ENCODE measurements at regions not wholly inside any gene's neighbourhood (a gene's known extent, or its start where the extent isn't known, plus 50 kb on each side); places are given as distances from the start of the nearest gene placed in this dataset.

- DNase-seq (ENCODE audit: low spot score), result no peak
- no peak for ATAC-seq (ENCODE audit: insufficient number of reproducible peaks, low FRiP score, low read depth)
- H3K4me3 ChIP-seq, result no peak overlapping the region
- H3K9me3 ChIP-seq, result no peaks in the 10 kb centered on the region
- TF ChIP-seq, protein P1, sequence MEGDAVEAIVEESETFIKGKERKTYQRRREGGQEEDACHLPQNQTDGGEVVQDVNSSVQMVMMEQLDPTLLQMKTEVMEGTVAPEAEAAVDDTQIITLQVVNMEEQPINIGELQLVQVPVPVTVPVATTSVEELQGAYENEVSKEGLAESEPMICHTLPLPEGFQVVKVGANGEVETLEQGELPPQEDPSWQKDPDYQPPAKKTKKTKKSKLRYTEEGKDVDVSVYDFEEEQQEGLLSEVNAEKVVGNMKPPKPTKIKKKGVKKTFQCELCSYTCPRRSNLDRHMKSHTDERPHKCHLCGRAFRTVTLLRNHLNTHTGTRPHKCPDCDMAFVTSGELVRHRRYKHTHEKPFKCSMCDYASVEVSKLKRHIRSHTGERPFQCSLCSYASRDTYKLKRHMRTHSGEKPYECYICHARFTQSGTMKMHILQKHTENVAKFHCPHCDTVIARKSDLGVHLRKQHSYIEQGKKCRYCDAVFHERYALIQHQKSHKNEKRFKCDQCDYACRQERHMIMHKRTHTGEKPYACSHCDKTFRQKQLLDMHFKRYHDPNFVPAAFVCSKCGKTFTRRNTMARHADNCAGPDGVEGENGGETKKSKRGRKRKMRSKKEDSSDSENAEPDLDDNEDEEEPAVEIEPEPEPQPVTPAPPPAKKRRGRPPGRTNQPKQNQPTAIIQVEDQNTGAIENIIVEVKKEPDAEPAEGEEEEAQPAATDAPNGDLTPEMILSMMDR (IDR thresholded peaks at IDR 0.05), result no peak
- H3K36me3 ChIP-seq, result no peaks in the 10 kb centered on the region
- H3K27ac ChIP-seq, result no peak overlapping the region
- H3K27me3 ChIP-seq (replicated peaks; ENCODE audit: insufficient read depth), result no peaks in the 10 kb centered on the region
- H3K4me1 ChIP-seq (ENCODE audit: control insufficient read depth in 1 of 2, low read depth in 2 of 2), result peaks cover 0 to 2% of the 10 kb centered on the region in 2 donors
These were observed 67.1 kb upstream of the HS3ST1 start for GRCh38 chr4:11495818-11496217.

- DNase-seq (ENCODE audit: low spot score) (no peak), ATAC-seq (ENCODE audit: insufficient number of reproducible peaks, low FRiP score, low read depth) (no peak)
- Histone ChIP-seq H3K27ac (no peak overlapping the region), H3K9me3 (no peaks in the 10 kb centered on the region), H3K27me3 (replicated peaks; ENCODE audit: insufficient read depth) (no peaks in the 10 kb centered on the region), H3K4me3 (no peak overlapping the region), H3K4me1 (ENCODE audit: control insufficient read depth in 1 of 2, low read depth in 2 of 2) (peaks cover 0 to 2% of the 10 kb centered on the region in 2 donors), H3K36me3 (no peaks in the 10 kb centered on the region)
- TF ChIP-seq, protein P1 (IDR thresholded peaks at IDR 0.05), result no peak
These were observed 66.6 kb upstream of the HS3ST1 start for GRCh38 chr4:11495291-11495690.

GRCh38 chr4:11494232-11494631, 65.5 kb upstream of the HS3ST1 start:
- H3K9me3 ChIP-seq, result no peaks in the 10 kb centered on the region

DNA sequence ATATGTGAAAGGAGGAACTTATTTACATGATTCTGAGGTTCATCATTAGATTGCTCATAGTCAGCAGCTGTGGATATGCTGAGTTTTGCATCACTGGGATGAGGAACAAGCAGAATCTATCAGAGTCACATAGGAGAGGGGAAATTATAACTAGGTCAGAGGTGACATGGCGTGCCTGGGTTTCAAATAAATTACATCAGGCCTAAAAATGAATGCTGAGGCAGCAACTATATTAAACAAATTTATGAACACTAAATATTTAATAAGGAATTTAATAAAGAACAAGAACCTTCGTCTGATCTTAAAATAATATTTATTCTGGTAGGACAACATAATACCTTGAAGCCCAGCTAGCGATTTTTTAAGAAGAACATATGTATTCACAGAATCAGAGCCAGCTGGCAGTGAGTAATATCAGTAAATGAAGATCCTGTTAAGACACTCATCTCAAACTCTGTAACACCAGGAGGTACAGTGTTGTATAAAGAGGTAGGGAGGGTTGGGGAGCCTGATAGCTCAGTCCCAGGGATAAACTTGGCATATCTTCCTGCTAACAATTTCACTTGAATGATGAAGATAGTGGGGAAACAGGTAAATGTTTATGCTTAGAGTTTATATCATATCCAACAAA, 60.9 kb upstream of the HS3ST1 start:
- Histone ChIP-seq H3K4me1 (ENCODE audit: control insufficient read depth in 1 of 2, low read depth in 2 of 2) (peaks cover 0 to 3% of the 10 kb centered on the region in 2 donors), H3K9me3 (no peaks in the 10 kb centered on the region), H3K27me3 (replicated peaks; ENCODE audit: insufficient read depth) (no peaks in the 10 kb centered on the region), H3K36me3 (no peaks in the 10 kb centered on the region), H3K4me3 (no peak overlapping the region), H3K27ac (no peak overlapping the region)
- DNase-seq (ENCODE audit: low spot score), result no peak
- no peak for ATAC-seq (ENCODE audit: insufficient number of reproducible peaks, low FRiP score, low read depth)
- TF ChIP-seq, protein P1 (IDR thresholded peaks at IDR 0.05), result no peak

More at GRCh38 chr4:11494232-11494631, 65.5 kb upstream of the HS3ST1 start:
- H3K36me3 ChIP-seq, result no peaks in the 10 kb centered on the region
- ATAC-seq (ENCODE audit: insufficient number of reproducible peaks, low FRiP score, low read depth), result no peak
- TF ChIP-seq, protein P1 (IDR thresholded peaks at IDR 0.05), result no peak
- H3K4me3 ChIP-seq, result no peak overlapping the region
- DNase-seq (ENCODE audit: low spot score), result no peak
- peaks cover 0 to 2% of the 10 kb centered on the region in 2 donors for H3K4me1 ChIP-seq (ENCODE audit: control insufficient read depth in 1 of 2, low read depth in 2 of 2)
- no peaks in the 10 kb centered on the region for H3K27me3 ChIP-seq (replicated peaks; ENCODE audit: insufficient read depth)
- H3K27ac ChIP-seq, result no peak overlapping the region

GRCh38 chr4:11488657-11489452, 60.2 kb upstream of the HS3ST1 start:
- DNase-seq (ENCODE audit: low spot score) (no peak), ATAC-seq (ENCODE audit: insufficient number of reproducible peaks, low FRiP score, low read depth) (no peak)
- no peak overlapping the region for H3K4me3 ChIP-seq
- H3K9me3 ChIP-seq, result no peaks in the 10 kb centered on the region
- no peak overlapping the region for H3K27ac ChIP-seq
- TF ChIP-seq, protein P1 (IDR thresholded peaks at IDR 0.05), result no peak
- H3K4me1 ChIP-seq (ENCODE audit: control insufficient read depth in 1 of 2, low read depth in 2 of 2), result peaks cover 0 to 3% of the 10 kb centered on the region in 2 donors
- no peaks in the 10 kb centered on the region for H3K36me3 ChIP-seq
- no peaks in the 10 kb centered on the region for H3K27me3 ChIP-seq (replicated peaks; ENCODE audit: insufficient read depth)
